Thyroid gland (tissue), 4 donors: ENCODE measurements at regions not wholly inside any gene's neighbourhood (a gene's known extent, or its start where the extent isn't known, plus 50 kb on each side); places are given as distances from the start of the nearest gene placed in this dataset.

Source experiments
- CTCF ChIP-seq, 6 experiments: fragments of 200-600 bp in 3 of 6; fragments of 450-650 bp in 3 of 6; sonication (generic) in 3 of 6; IDR thresholded peaks; one replicate each; pipeline ENCODE4 v1.5.1; 2016 to 2019; ENCODE audit warnings: antibody characterized with exemption in 6 of 6, mild to moderate bottlenecking in 2 of 6, inconsistent platforms in 1 of 6, moderate library complexity in 1 of 6
- POLR2A ChIP-seq, 2 donors: fragments of 450-650 bp; IDR thresholded peaks; one replicate each; pipeline ENCODE4 v1.6.1; 2017; ENCODE audit warnings: antibody characterized with exemption in 2 of 2, mild to moderate bottlenecking in 2 of 2, moderate library complexity in 1 of 2

GRCh38 chr5:82421119-82421518 is 143.0 kb upstream of the RPS23 start:
- no peak for TF ChIP-seq CTCF (IDR thresholded peaks at IDR 0.05)
- no peak for TF ChIP-seq POLR2A (IDR thresholded peaks at IDR 0.05)
